CD4-positive, alpha-beta T cell treated with Interleukin-10 for 1 hour (primary cell): ENCODE measurements at regions not wholly inside any gene's neighbourhood (a gene's known extent, or its start where the extent isn't known, plus 50 kb on each side); places are given as distances from the start of the nearest gene placed in this dataset.

ENCODE experiments used
- DNase-seq: peaks from one replicate; pipeline ENCODE4 v3.0.0-alpha.2; 2020

DNA sequence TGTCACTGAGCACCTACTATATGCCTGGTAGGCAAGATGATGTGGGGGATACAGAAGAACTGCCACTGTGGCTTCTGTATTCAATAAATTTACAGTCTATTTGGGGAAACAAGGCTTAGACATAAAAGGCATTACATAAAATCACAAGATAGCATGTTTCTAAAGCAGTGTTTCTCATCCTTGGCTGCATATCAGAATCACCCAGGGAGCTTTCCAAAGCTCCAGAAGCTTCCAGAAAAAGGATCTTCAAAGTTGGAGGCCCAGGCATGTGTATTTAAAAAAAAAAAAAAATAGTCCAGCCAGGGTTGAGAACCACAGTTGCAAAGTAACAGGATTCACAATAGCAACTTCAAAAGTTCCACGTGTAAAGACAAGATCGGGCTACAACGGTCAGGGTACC lies 112.4 kb upstream of the SPACA1 start:
- DNase-seq = no peak

DNA sequence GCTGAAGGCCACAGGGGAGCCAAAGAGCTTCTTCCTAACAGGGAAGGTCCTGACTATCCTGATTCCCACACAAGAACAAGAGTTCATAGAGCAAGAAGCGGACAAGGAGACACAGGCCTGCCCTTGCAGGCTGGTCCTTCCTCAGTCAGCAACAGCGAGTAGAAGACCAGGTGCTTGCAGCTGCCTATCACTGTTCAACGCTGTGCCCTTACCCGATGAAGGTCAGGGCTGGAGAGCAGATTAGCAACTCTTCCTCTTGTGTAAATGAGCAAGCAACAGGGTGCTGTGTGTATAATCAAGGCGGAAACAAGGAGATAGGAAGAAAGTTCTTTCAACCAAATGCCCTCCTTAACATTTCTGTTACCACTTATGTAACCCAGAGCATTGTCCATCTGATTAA lies 115.3 kb upstream of the SPACA1 start:
- no peak for DNase-seq

DNA sequence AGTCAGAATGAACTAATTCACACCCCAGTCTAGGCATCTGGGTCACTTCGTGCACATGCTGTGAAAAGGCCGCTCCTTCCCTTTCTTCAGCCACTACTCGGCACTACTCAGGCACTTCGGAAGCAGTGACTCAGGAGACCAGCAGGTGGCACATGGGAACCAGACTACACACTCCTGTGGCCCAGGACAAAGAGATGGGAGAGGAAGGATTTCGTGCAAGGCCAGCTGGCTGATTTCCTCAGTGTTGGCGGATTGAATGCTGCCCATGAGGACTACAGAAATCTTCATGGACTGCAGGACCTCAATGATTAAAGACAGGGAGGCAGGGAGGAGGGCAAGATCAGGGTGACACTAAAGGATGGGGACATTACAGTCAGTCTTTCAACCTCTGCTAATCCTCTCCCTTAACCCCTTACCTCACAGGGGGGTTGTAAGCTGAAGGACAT lies 117.8 kb upstream of the SPACA1 start:
- peak; percentile 62 for DNase-seq

DNA sequence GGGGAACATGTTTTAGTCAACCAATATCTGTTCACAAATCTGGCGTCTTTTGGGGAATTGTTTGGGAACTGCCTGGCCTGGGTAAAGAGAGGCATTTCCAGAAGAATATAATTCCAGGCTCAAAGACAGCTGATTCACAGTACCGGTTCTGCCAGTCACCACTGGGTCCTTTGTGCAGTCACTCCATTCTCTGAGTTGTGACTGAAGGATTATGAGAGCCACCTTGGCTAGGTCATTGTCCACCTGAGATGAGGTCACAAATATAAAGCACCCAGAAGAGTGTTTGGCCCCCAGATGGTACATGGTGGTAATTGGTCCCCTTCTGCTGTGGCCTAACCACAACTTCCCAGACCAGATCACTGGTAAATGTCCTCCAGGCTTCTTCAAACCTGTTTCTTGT lies 121.0 kb upstream of the SPACA1 start:
- DNase-seq = no peak

DNA sequence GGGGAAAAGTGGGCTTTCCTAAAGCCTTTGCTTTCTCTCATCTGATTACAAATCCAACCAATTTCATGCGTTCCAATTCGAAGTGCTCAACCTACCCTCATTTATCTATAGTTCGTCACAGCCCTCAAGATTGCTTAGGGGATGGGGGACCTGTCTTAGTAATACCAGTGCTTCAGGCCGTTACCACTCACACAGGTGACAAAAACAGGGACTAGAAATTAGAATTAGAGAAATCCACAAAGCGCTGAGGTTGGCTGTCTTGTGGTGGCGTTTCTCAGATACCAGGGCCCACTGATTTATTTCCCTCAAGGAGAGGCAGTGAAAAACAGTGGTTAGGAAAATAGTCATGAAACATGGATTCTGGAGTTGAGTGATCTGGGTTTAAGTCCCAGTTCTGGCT lies 121.6 kb upstream of the SPACA1 start:
- no peak for DNase-seq

DNA sequence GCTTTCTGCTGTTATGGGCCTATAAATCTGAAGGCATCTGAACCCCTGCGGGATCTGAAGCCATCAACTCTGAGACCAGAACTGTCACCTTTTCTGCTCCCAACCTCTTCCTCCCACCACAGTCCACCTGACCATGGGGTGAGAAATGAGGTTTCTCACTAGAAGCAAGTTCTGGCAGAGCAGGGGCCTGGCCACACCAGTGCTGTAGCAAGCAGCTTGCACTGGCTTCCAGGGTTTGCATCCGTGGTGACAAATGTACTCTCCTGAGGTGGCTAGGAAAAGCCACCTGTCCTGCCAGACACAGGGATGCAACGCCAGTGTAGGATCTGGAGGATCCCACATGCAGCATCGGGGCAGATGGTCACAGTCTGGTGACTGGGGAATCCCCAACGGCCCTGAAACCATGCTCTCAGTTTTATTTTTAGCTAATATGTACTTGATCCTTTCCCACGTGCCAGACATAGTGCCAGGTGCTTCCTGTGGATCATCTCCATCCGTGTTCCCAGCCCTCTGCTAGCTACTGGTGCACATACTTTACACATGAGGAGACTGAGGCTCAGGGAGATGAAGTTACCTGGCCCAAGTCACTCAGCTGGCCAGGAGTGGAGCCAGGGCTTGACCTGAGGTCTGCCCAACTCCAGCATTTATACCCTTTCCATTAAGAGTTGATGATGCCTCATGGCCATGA lies 122.1 kb upstream of the SPACA1 start:
- peak; percentile 24 for DNase-seq

DNA sequence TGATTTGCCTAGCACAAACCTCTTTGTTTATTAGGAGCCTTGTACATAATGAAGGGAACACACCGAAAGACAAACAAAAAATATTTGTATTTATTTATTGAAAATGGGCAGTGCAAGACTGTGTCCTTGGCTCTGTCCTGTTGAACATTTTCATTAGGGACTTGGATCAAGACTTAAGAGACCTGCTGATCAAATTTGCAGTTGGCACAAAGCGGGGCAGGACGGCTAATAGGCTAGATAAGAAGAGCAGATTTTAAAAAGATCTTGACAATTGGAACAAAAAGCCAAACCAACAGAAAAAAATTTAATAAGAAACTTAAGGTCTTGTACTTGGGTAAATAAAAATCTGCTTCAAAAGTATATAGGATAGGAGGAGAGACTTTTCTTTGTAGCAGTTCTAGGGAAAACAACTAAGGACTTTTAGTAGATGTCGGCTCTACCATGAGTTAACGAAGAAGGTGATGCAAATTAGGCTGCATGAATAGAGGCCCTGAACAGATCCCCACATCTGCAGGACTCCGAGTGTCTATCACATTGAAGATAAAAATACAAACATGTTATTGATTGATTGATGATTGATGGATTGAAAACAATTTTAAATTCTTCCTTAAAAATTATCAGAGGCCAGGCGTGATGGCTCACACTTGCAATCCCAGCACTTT lies 124.1 kb upstream of the SPACA1 start:
- DNase-seq = no peak

DNA sequence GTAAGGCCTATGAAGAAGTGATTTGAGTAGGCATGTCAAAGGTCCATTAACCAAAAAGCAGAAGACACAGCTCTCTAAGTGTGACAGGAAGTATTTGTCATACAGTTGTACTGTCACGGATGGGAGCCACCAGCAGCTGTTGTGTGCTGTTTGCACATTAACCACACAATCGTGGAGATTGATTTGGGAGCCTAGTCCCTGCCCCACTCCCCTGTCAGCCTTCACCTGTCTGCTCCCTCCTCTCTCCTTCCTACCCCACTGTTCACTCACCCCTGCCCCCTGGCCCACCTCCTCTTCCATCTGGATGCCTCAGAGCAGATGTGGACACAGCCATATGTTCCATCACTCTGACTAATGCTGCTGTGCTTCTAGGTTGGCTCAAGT lies 124.7 kb upstream of the SPACA1 start:
- no peak for DNase-seq

DNA sequence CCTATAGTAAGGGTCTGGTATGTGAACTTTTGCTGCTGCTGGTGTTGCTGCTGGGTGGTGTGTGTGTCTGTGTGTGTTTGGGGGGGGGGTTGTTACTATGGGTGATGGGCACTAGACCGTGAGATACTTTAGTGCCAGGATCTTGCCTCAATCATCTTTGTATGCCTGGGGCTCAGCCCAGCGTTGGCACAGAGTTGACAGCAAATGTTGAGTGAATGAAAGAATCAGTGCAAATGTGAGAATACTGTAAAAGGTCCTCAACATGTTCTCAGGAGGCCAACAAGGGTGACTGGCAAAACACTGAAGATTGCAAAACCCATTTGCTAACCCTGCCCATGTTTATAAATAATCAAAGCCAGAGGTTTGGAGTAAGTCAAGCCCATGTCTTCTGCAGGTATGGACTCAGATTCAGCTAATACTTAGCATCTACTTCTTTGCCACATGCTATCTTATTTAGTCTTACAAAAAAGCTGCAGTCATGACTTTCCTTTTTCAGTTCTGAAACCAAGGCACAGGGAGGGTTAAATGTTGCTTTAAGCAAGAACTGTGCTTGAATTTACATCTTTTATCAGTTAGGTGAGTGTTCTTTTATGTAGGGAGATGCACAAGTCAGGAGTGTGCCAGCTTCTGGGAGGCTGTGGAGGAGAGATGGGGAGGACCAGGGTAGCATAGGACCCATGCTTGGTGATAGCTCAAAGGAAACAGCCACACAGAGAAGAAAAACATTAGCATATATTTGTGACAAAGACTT lies 125.3 kb upstream of the SPACA1 start:
- DNase-seq = no peak

DNA sequence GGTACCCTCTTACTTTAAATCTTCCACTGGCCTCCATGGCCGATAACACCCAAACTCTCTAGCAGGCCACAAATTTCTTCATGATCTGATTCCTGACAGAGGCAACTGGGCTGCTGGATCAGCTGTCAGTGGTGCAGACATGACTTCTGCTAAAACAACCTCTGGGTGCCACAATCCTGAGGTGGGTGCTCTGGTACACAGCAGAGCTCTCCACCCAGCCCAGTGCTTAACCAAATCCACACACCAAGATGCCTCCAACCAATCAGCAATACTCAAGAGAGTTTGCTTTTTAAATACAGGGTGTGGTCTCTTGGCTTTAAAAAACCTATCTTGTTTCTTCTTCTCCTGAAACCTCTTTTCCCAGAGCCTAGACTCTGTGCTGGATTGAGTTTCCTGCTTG lies 126.6 kb upstream of the SPACA1 start:
- no peak for DNase-seq

DNA sequence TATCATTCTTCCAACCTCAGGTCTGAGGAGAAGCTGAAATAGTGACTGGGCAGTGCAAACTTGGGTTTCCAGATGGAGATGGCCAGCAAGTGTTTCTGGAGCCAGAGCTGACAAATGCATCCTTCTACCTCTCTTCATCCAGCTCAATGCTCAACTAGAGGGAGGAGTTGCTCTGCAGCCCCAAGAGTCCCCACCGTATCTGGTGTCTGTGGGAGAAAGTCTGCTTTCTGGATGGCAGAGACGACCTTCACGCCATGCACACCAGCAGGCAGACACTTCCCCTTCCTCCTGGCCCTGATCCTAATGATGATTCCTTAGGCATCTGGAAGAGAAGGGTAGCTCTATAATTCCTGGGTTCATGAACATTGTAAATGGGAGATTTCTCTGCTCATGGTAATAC lies 127.4 kb upstream of the SPACA1 start:
- no peak for DNase-seq

DNA sequence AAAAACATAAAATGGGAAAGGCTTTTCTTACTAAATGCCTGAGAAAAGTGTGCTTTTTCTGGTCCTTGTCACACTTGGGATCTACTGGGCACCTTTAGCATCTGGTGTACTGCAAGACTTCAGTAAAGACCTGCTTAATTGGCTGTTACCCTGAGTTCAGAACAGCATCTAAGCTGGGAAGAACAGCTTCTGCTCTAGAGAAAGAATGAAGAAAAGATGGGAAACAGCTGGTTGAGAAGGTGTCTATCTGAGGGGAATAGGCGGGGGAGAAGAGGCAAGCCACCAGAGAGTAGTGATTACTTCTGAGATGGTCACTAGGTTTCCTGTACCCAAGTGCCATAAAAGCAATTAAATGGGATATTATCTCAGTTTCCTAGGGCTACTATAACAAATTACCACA lies 128.2 kb upstream of the SPACA1 start:
- no peak for DNase-seq

DNA sequence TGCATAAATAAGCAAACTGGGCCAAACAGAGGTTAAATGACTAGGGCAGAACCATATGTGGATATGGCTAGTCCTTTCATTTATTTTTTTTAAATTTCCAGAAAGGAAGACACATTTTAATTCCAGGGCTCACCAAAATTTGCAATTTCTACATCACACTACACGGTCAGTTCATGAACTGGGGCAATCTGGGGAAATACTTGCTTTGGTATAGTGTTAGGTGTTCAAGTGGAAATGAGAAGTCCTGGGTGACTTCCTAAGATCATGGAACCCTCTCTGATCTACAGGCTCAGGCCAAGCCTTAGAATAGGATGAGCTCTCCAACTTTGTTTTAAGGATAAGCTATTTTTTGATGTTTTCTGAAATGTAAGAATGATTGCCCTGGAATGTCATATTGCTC lies 128.6 kb upstream of the SPACA1 start:
- DNase-seq = no peak

DNA sequence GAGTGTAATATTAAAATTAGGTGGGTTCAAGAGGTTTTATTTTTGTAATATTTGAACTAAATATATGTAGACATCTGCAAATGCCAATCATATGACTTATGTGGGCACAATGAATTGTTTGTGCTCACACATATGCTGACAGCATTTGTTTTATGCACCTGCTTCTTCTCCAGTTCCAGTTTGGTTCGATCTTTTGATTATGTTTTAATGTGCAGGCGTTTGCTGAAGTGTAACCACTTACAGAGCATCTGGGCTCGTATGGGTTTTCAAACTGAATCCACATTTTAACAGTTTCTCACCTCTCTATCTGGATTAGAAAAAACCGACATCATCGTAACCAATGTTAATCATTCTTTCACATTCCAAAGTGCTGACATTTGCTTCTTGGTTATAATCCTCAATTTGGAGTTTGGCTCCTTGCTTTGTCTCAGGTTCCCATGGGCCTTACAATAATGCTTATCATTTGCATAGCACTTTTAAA lies 129.1 kb upstream of the SPACA1 start:
- no peak for DNase-seq

DNA sequence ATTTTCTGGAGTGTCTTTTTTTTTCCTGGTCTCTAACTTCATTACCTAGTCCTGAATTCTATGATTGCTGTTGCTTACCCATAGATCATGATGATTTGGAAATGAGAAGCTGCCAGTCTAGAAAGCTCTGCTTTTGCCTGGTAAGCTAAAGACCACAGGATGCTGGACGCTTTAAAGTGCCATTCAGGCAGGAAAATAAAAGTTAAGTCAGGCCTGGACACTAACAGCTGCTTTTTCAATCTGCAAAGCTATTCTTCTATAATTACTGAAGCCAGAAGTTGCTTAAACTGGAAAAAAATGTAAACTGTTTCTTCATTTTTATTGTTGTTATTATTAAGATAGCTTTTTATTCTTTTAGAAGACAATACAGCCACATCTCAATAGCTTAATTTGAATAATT lies 129.8 kb upstream of the SPACA1 start:
- no peak for DNase-seq

DNA sequence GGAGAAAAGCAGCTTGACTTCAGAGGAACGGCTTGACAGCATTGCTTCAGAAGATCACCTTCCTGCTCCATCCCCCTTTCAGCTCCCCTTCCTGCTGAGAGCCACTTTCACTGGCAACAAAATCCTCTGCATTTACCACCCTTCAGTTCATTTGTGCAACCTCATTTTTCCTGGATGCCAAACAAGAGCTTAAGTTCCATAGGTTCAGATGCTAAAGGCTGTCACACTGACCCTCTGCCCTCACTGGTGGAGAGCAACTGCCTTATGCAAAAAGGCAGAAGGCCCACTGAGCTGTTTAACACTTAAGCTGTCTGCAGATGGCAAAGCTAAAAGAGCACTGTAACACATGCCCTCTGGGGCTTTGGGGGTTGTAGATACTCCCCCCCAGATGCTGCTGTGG lies 131.2 kb upstream of the SPACA1 start:
- DNase-seq = no peak

DNA sequence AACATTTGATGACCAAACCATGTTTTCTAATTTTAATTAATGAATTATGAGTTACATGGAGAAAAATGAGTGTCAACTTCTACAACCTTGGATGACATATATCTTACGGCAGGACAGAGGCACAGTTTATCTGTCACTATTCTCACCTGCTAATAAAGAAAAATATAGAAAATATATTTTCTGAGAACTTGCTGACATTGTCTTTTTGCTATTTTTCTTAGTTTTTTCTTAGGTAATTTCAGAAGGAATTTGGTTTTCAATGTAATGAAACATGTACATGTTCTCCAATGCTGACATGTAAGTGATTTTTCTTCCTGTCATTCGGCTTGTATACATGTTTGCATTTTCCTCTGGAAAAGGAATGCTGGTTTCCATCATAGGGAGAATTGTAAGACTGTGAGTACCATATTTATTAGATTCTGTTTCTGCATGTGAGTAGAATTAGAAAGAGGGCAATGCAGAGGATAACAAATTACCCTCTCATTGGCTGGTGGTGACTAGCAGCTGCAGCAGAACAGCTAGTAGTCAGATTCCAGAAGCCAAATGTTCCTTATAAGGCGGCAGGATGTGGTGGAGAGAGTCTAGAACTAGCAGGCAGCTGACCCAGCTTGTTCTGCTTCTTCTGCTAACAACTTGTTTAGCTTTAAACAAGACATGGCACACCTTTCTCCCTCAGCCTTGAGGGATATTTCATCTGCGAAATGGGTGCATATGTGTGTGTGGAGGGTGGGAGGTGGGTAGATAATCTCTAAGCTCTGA lies 132.8 kb upstream of the SPACA1 start:
- no peak for DNase-seq

DNA sequence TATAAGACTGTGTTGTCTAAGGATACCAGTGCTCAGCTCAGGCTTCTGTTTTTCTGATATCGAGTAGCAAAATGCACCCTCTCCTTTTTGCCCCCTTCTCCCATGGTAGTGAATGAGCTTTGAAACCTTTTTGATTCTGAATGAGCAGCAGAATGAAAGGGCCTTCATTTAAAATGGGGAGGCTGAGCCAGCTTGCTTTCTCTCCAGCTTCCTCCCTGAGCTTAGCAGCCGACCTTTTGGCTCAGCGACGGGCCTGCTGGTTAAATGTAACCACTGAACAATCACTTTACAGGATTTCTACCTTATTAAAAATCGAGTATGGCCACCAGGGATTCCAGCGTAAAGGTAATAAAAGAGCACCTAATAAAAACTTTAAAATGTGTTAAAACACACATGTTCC lies 133.7 kb upstream of the SPACA1 start:
- no peak for DNase-seq

DNA sequence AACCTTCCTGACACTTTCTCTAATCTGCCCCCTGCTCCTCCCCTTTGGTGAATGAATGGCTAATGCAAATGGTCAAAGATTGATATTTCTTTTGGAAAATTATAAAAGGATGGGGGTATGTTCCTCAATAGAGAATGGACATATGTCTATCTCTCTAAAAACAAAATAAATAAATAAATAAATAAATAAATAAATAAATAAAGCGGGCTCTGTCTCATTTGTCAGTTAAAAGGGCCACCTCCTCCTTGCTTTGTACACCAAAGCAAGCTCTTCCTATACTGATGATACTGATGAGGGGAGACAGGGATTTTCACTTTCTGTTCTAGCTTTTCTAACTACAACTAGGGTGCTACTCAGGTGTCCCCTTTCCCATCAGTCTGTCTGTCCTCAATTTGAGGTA lies 135.5 kb upstream of the SPACA1 start:
- DNase-seq = no peak

DNA sequence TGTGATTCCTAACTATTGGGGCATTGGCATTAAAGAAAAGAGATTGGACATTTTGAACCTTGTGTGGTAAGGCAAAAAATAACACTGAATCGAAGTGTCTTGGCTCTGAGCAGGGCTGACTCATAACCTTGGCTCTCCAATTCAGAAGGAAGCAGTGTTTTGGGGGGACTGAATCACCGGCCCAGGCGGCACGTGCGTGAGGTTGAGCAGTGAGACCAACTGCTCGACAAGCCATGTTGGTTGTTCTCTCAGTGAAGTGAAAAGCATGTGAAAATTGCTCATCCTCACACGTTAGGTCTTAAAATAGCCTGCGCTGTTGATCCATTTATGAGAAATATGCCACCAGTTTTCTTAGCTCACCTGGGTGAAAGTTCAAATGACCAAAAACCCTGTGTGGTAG lies 137.8 kb upstream of the SPACA1 start:
- no peak for DNase-seq

DNA sequence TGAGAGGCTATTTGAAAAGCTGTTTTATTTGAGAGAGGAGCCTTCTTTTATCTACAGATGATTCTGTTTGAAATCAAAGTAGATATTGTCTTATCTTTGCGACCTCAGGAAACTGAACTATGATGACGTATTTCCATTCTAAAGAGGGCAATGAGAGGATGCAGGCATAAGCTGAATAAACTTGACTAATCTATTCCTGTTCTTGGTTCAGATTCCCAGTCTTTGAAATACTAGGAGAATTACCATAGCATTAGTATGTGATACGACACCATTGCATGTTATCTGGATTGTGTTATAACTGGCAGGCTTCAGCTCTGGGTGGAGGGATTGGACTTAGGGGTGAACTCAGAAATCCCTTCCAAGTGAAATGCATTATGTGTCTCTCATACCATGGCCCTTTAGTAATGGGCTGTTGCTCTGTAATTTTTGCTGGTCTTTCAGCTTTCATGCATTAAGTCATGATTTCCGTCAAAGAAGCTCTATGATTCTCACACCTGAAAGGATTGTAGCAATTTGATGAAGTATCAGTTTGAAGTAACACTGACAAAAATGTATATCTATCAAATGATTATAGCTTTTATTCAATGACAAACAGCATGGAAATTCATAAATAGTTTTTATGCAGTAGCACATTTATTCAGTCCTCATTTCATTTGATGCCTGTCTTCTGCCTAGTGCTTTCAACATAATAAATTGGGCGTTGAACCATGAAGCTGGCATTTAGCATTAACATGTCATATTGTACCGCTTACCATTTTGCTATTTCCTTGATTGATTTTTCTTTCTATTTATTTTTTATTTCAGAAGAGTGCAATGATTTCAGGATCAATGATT lies 138.4 kb upstream of the SPACA1 start:
- no peak for DNase-seq

DNA sequence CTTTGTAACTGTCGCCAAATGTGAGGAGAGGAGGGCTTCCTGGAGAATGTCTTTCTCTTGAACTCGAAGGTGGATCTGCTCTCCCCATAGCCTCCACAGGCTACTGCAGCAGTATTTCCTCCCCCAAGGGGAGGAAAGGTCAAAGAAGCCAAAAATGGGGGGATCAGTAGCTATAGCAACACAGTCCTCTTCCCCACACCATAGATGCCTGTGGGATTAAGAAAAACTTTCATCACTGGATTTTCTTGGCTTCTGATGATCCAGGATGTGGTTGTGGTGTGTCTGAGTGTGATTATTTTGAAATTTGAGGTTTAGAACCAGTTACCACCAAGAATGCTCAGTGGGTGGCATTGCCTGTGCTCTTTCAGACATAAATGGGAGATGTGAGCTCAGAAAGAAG lies 140.1 kb upstream of the SPACA1 start:
- DNase-seq = peak; percentile 24
